ENCODE measurements at regions not wholly inside any gene's neighbourhood (a gene's known extent, or its start where the extent isn't known, plus 50 kb on each side); places are given as distances from the start of the nearest gene placed in this dataset.
"Not testable (repeated sequence)": the region's sequence is repeated elsewhere in the genome, so short reads cannot be mapped to it uniquely, and the experiment has no call there.

DNA sequence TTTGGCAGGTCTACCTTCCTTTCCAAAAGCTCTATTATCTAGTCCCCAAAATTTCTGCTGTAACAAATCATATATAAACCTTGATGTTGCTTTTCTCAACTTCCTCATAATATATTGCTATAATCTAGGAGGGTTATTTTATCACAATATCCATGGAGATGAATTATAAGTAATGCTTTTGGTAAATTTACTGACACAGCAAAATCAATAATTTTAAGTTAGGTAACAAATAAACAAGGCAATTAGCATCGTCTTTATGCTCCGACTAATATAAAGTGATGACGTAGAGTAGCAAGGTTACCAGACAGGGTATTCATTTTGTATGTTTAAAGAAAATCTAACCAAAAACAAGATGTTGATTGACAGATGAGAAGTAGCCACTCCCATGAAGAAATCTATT, 132.3 kb upstream of the ST8SIA4 start:
- Histone ChIP-seq H3K9me3 (ENCODE audit: low read length) (no peaks in the 10 kb centered on the region), H3K27me3 (ENCODE audit: insufficient read depth, low read length, poor library complexity, severe bottlenecking) (no peaks in the 10 kb centered on the region), H3K4me1 (ENCODE audit: insufficient read depth, low read length) (no peaks in the 10 kb centered on the region), H3K4me3 (ENCODE audit: low read length) (no peak overlapping the region), H3K27ac (ENCODE audit: low read depth, low read length) (no peak overlapping the region), H3K36me3 (ENCODE audit: insufficient read depth, low read length) (no peaks in the 10 kb centered on the region)
- POLR2A ChIA-PET, result no interaction called here
- H3K9me3 Mint-ChIP-seq, result peaks cover 0 to 4% (median 0%) of the 10 kb centered on the region in 5 donors
- DNase-seq, result no peak
- peaks cover 1 to 7% of the 10 kb centered on the region in 2 donors for H3K27me3 Mint-ChIP-seq
- no peak overlapping the region for H3K4me3 Mint-ChIP-seq
- CTCF ChIA-PET, result no interaction called here
- no peaks in the 10 kb centered on the region for H3K4me1 Mint-ChIP-seq
- H3K36me3 Mint-ChIP-seq, result no peaks in the 10 kb centered on the region
- no peak overlapping the region for H3K27ac Mint-ChIP-seq

DNA sequence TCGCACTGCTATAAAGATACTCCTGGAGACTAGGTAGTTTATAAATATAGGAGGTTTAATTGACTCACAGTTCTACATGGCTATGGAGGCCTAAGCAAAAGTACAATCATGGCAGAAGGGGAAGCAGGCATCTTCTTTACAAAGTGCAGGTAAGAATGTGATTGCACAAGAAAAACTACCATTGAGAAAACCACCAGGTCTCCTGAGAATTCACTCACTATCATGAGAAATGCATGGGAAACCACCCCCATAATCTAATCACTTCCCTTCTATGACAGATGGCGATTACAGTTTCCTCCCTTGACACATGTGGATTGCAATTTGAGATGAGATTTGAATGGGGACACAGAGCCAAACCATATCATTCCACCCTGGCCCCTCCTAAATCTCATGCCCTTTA, 121.2 kb upstream of the ST8SIA4 start:
- Mint-ChIP-seq H3K27ac (no peak overlapping the region), H3K4me3 (no peak overlapping the region), H3K9me3 (peaks cover 0 to 3% (median 0%) of the 10 kb centered on the region in 5 donors), H3K36me3 (peaks cover 0 to 4% (median 0%) of the 10 kb centered on the region in 3 donors), H3K4me1 (no peaks in the 10 kb centered on the region), H3K27me3 (peaks cover 2 to 3% of the 10 kb centered on the region in 2 donors)
- Histone ChIP-seq H3K4me1 (ENCODE audit: insufficient read depth, low read length) (no peaks in the 10 kb centered on the region), H3K27ac (ENCODE audit: low read depth, low read length) (no peak overlapping the region), H3K36me3 (ENCODE audit: insufficient read depth, low read length) (no peaks in the 10 kb centered on the region), H3K27me3 (ENCODE audit: insufficient read depth, low read length, poor library complexity, severe bottlenecking) (no peaks in the 10 kb centered on the region), H3K9me3 (ENCODE audit: low read length) (no peaks in the 10 kb centered on the region), H3K4me3 (ENCODE audit: low read length) (no peak overlapping the region)
- no peak for DNase-seq
- ChIA-PET CTCF (no interaction called here), POLR2A (no interaction called here)

DNA sequence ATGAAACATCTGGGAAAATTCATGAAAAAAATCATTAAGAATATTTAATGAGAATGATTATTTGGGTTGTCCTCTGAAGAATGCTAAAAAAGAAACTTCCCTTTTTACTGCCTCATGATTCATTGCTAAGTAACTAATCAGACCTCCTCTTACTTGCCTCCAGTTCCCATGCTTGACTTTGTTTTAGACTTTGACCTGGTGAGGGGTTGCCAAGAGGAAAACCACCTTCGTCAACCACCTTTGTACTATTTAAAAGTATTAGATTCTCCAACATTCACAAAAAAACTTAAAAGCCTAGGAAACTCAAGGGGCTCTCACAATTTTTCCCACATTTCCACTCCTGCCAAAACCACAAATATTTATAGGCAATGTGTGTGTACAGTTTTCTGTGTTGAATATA, 115.2 kb upstream of the ST8SIA4 start:
- peaks cover 2 to 6% of the 10 kb centered on the region in 2 donors for H3K27me3 Mint-ChIP-seq
- H3K27me3 ChIP-seq (ENCODE audit: insufficient read depth, low read length, poor library complexity, severe bottlenecking), result no peaks in the 10 kb centered on the region
- H3K4me3 ChIP-seq (ENCODE audit: low read length), result no peak overlapping the region
- no peaks in the 10 kb centered on the region for H3K36me3 ChIP-seq (ENCODE audit: insufficient read depth, low read length)
- H3K27ac ChIP-seq (ENCODE audit: low read depth, low read length), result no peak overlapping the region
- H3K9me3 Mint-ChIP-seq, result peaks cover 0 to 3% (median 0%) of the 10 kb centered on the region in 5 donors
- DNase-seq, result no peak
- ChIA-PET POLR2A (no interaction called here), CTCF (no interaction called here)
- no peaks in the 10 kb centered on the region for H3K4me1 ChIP-seq (ENCODE audit: insufficient read depth, low read length)
- H3K4me1 Mint-ChIP-seq, result no peaks in the 10 kb centered on the region
- peaks cover 0 to 4% (median 0%) of the 10 kb centered on the region in 3 donors for H3K36me3 Mint-ChIP-seq
- H3K4me3 Mint-ChIP-seq, result no peak overlapping the region
- H3K9me3 ChIP-seq (ENCODE audit: low read length), result no peaks in the 10 kb centered on the region
- no peak overlapping the region for H3K27ac Mint-ChIP-seq

DNA sequence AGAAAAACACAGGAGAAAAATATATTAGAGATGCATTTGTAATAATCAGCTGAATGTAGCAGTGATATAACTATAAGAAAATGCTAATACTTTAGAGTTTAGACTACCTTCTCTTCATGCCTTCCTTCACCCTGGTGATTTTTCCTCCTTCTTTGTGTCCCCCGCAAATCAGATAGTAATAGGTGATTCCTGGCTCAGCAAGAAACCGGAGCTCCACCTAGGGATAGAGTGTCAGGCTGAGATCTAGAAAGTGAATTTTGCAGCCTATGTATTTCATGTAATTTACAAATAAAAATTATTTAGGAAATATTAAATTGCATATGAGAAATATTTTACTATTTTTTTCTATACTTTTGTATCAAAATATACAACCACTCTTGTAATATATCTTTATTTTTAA, 109.8 kb upstream of the ST8SIA4 start:
- no peaks in the 10 kb centered on the region for H3K4me1 Mint-ChIP-seq
- no peak overlapping the region for H3K27ac Mint-ChIP-seq
- no peak for DNase-seq
- H3K27me3 Mint-ChIP-seq, result no peaks in the 10 kb centered on the region
- H3K9me3 Mint-ChIP-seq, result no peaks in the 10 kb centered on the region
- no peak overlapping the region for H3K27ac ChIP-seq (ENCODE audit: low read depth, low read length)
- H3K36me3 ChIP-seq (ENCODE audit: insufficient read depth, low read length), result no peaks in the 10 kb centered on the region
- H3K4me3 Mint-ChIP-seq, result no peak overlapping the region
- H3K4me1 ChIP-seq (ENCODE audit: insufficient read depth, low read length), result no peaks in the 10 kb centered on the region
- no peaks in the 10 kb centered on the region for H3K9me3 ChIP-seq (ENCODE audit: low read length)
- no peaks in the 10 kb centered on the region for H3K36me3 Mint-ChIP-seq
- no peak overlapping the region for H3K4me3 ChIP-seq (ENCODE audit: low read length)
- H3K27me3 ChIP-seq (ENCODE audit: insufficient read depth, low read length, poor library complexity, severe bottlenecking), result no peaks in the 10 kb centered on the region
- ChIA-PET POLR2A (no interaction called here), CTCF (no interaction called here)

DNA sequence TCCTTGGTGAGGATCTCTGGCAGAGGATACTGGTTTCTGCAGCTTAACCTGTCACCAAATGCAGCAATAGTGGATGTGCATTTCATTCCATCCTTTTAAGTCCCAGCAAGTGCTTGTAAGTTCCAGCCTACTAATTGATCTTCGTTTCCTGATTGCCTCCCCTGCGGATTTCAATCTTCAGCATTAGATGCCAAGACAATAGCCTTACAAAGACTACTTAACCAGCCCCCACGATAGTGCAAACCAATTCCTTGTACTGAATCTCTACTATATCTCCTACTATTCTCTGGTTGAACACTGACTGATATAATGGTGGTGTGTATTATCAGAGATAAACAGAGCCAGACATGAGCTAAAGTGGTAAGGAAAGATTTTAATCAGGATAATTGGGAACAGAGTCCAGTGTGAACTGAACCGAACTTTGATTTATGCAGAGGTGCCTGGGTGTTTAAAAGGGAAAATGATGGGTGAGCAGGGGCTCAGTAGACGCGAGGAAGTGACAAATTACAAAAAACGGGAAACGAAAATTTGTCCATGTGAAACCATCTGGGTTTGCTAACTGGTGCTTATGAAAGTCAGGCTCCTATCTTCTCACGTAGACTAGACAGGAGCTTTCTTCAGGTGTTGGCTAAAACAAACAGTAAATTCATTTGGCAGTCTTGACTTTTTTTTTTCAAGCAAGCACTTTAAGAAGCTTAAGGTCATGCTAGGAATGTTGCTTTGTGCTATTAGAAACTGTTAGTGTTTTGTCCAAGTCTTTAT, 106.9 kb upstream of the ST8SIA4 start:
- Mint-ChIP-seq H3K4me1 (no peaks in the 10 kb centered on the region), H3K4me3 (no peak overlapping the region), H3K27ac (no peak overlapping the region), H3K27me3 (no peaks in the 10 kb centered on the region), H3K36me3 (peaks cover 0 to 2% (median 0%) of the 10 kb centered on the region in 3 donors), H3K9me3 (peaks cover 0 to 7% (median 0%) of the 10 kb centered on the region in 5 donors)
- Histone ChIP-seq H3K9me3 (ENCODE audit: low read length) (no peaks in the 10 kb centered on the region), H3K27me3 (ENCODE audit: insufficient read depth, low read length, poor library complexity, severe bottlenecking) (no peaks in the 10 kb centered on the region), H3K4me1 (ENCODE audit: insufficient read depth, low read length) (no peaks in the 10 kb centered on the region), H3K36me3 (ENCODE audit: insufficient read depth, low read length) (no peaks in the 10 kb centered on the region), H3K27ac (ENCODE audit: low read depth, low read length) (no peak overlapping the region), H3K4me3 (ENCODE audit: low read length) (no peak overlapping the region)
- POLR2A ChIA-PET, result no interaction called here
- no peak for DNase-seq
- CTCF ChIA-PET, result no interaction called here

DNA sequence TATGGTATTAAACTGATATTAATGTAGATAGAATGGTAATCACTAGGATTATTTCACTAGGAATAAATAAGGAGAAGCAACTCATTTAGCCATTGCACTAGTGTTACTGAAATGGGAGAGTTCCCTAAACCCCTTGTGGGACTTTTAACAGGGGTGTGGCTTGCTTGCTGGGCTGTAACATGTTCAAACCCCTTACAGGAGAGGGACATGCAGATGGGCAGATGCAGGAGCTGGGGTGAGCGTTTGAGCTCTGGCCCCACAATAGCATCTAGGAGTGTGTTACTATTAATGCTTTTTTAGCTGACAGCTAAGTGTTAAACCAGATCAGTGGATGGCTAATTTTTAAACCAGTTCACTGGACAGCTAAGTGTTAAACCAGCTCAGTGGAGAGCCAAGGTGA, 89.3 kb upstream of the ST8SIA4 start:
- no peaks in the 10 kb centered on the region for H3K27me3 ChIP-seq (ENCODE audit: insufficient read depth, low read length, poor library complexity, severe bottlenecking)
- H3K36me3 ChIP-seq (ENCODE audit: insufficient read depth, low read length), result no peaks in the 10 kb centered on the region
- Mint-ChIP-seq H3K27me3 (peaks cover 4 to 5% of the 10 kb centered on the region in 2 donors), H3K4me3 (no peak overlapping the region), H3K4me1 (no peaks in the 10 kb centered on the region), H3K36me3 (peaks cover 0 to 5% (median 0%) of the 10 kb centered on the region in 3 donors), H3K9me3 (no peaks in the 10 kb centered on the region), H3K27ac (no peak overlapping the region)
- CTCF ChIA-PET, result no interaction called here
- no peaks in the 10 kb centered on the region for H3K4me1 ChIP-seq (ENCODE audit: insufficient read depth, low read length)
- H3K27ac ChIP-seq (ENCODE audit: low read depth, low read length), result no peak overlapping the region
- no peaks in the 10 kb centered on the region for H3K9me3 ChIP-seq (ENCODE audit: low read length)
- no peak overlapping the region for H3K4me3 ChIP-seq (ENCODE audit: low read length)
- POLR2A ChIA-PET, result no interaction called here
- DNase-seq, result no peak

DNA sequence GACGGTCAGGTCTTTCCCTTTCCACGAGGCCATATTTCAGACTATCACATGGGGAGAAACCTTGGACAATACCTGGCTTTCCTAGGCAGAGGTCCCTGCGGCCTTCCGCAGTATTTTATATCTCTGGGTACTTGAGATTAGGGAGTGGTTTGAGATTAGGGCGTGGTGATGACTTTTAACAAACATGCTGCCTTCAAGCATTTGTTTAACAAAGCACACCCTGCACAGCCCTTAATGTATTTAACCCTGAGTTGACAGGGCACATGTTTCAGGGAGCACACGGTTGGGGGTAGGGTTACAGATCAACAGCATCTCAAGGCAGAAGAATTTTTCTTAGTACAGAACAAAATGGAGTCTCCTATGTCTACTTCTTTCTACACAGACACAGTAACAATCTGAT, 80.5 kb upstream of the ST8SIA4 start:
- H3K4me3 Mint-ChIP-seq; H3K27me3 ChIP-seq (ENCODE audit: insufficient read depth, low read length, poor library complexity, severe bottlenecking); H3K4me1 ChIP-seq (ENCODE audit: insufficient read depth, low read length); CTCF ChIA-PET; H3K4me1 Mint-ChIP-seq; H3K27ac Mint-ChIP-seq; H3K27ac ChIP-seq (ENCODE audit: low read depth, low read length); POLR2A ChIA-PET; H3K36me3 Mint-ChIP-seq; H3K36me3 ChIP-seq (ENCODE audit: insufficient read depth, low read length); H3K9me3 ChIP-seq (ENCODE audit: low read length); H3K27me3 Mint-ChIP-seq; DNase-seq; H3K4me3 ChIP-seq (ENCODE audit: low read length); H3K9me3 Mint-ChIP-seq: not testable (repeated sequence)

DNA sequence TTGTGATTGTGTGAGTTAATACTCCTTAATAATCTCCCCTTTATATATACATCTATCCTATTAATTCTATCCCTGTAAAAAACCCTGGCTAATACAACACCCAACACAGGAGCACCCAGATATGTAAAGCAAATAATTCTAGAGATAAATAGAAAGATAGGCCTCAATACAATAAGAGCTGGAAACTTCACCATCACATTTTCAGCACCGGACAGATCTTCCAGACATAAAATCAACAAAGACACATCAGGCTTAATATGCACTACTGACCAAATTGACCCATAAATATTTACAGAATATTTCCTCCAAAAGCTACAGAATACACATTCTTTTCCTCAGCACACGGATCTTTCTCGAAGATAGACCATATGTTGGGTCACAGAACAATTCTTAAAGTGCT, 71.0 kb upstream of the ST8SIA4 start:
- Histone ChIP-seq H3K36me3 (ENCODE audit: insufficient read depth, low read length) (no peaks in the 10 kb centered on the region), H3K9me3 (ENCODE audit: low read length) (no peaks in the 10 kb centered on the region), H3K27ac (ENCODE audit: low read depth, low read length) (no peak overlapping the region), H3K4me1 (ENCODE audit: insufficient read depth, low read length) (no peaks in the 10 kb centered on the region), H3K27me3 (ENCODE audit: insufficient read depth, low read length, poor library complexity, severe bottlenecking) (no peaks in the 10 kb centered on the region), H3K4me3 (ENCODE audit: low read length) (no peak overlapping the region)
- peaks cover 7% of the 10 kb centered on the region in 2 donors for H3K27me3 Mint-ChIP-seq
- CTCF ChIA-PET, result no interaction called here
- POLR2A ChIA-PET, result no interaction called here
- DNase-seq, result no peak
- H3K27ac Mint-ChIP-seq, result no peak overlapping the region
- peaks cover 0 to 5% (median 3%) of the 10 kb centered on the region in 5 donors for H3K9me3 Mint-ChIP-seq
- H3K4me3 Mint-ChIP-seq, result no peak overlapping the region
- H3K36me3 Mint-ChIP-seq, result no peaks in the 10 kb centered on the region
- no peaks in the 10 kb centered on the region for H3K4me1 Mint-ChIP-seq

Data from CD8-positive, alpha-beta memory T cell (primary cell).